HG02840 (cell line): ENCODE measurements at regions not wholly inside any gene's neighbourhood (a gene's known extent, or its start where the extent isn't known, plus 50 kb on each side); places are given as distances from the start of the nearest gene placed in this dataset.

Source experiments
- ATAC-seq: cut with Tn5 transposase; IDR thresholded peaks from one replicate; pipeline ENCODE4 v1.9.1; 2021; ENCODE audit warnings: mild to moderate bottlenecking, moderate library complexity, moderate number of reproducible peaks; ENCODE audit not compliant: unreplicated experiment, low FRiP score

GRCh38 chr5:136427426-136427825 lies 62.1 kb upstream of the TRPC7 start:
- ATAC-seq, result no peak

GRCh38 chr5:136425921-136426320 lies 60.6 kb upstream of the TRPC7 start:
- ATAC-seq, result no peak

- no peak for ATAC-seq
Measured at GRCh38 chr5:136424835-136425584, 59.7 kb upstream of the TRPC7 start.

GRCh38 chr5:136423944-136424606 lies 58.7 kb upstream of the TRPC7 start:
- no peak for ATAC-seq

- ATAC-seq, result no peak
Measured at GRCh38 chr5:136420168-136420898, 55.0 kb upstream of the TRPC7 start.

GRCh38 chr5:136418301-136418700 lies 53.0 kb upstream of the TRPC7 start:
- no peak for ATAC-seq
